ENCODE measurements at regions not wholly inside any gene's neighbourhood (a gene's known extent, or its start where the extent isn't known, plus 50 kb on each side); places are given as distances from the start of the nearest gene placed in this dataset.
"Not testable (repeated sequence)": the region's sequence is repeated elsewhere in the genome, so short reads cannot be mapped to it uniquely, and the experiment has no call there.

DNA sequence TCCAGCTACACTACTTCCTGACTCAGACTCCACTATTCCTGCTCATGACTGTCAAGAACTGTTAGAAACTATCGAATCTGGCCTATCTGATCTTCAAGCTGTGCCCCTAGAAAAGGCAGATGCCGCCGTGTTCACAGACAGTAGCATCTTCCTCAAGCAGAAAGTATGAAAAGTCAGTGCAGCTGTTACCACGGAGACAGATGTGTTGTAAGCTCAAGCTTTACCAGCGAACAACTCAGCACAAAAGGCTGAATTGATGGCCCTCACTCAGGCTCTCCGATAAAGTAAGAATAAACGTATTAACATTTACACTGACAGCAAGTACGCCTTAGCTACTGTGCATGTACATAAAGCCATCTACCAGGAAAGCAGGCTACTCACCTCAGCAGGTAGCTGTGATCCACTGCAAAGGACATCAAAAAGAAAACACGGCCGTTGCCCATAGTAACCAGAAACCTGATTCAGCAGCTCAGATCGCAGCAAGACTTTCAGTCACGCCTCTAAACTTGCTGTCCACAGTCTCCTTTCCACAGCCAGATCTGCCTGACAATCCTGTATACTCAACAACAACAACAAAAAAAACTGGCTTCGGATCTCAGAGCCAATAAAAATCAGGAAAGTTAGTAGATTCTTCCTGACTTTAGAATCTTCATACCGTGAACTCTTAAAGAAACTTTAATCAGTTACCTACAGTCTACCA is 97.5 kb upstream of the FAM90A26 start:
- not testable (repeated sequence) for TF ChIP-seq CEBPB (IDR thresholded peaks at IDR 0.05; ENCODE audit: low read depth, low read length); RCOR1 (IDR thresholded peaks at IDR 0.05; ENCODE audit: insufficient replicate concordance, low read length); POLR2A (IDR thresholded peaks at IDR 0.05; ENCODE audit: low read depth, low read length); BHLHE40 (IDR thresholded peaks at IDR 0.05; ENCODE audit: low read depth, low read length); CHD1 (IDR thresholded peaks at IDR 0.05; ENCODE audit: low read depth, low read length); MAFK (IDR thresholded peaks at IDR 0.05; ENCODE audit: low read depth, low read length); RAD21 (IDR thresholded peaks at IDR 0.05; ENCODE audit: low read length); MXI1 (IDR thresholded peaks at IDR 0.05; ENCODE audit: borderline replicate concordance, low read depth, low read length); NFE2L2 (IDR thresholded peaks at IDR 0.05; ENCODE audit: low read depth, low read length)
- TF ChIP-seq, protein P1, sequence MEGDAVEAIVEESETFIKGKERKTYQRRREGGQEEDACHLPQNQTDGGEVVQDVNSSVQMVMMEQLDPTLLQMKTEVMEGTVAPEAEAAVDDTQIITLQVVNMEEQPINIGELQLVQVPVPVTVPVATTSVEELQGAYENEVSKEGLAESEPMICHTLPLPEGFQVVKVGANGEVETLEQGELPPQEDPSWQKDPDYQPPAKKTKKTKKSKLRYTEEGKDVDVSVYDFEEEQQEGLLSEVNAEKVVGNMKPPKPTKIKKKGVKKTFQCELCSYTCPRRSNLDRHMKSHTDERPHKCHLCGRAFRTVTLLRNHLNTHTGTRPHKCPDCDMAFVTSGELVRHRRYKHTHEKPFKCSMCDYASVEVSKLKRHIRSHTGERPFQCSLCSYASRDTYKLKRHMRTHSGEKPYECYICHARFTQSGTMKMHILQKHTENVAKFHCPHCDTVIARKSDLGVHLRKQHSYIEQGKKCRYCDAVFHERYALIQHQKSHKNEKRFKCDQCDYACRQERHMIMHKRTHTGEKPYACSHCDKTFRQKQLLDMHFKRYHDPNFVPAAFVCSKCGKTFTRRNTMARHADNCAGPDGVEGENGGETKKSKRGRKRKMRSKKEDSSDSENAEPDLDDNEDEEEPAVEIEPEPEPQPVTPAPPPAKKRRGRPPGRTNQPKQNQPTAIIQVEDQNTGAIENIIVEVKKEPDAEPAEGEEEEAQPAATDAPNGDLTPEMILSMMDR (conservative IDR thresholded peaks at IDR 0.05; ENCODE audit: low read depth, low read length), result not testable (repeated sequence)

Data from IMR-90 (cell line).